ENCODE measurements at regions not wholly inside any gene's neighbourhood (a gene's known extent, or its start where the extent isn't known, plus 50 kb on each side); places are given as distances from the start of the nearest gene placed in this dataset.

DNA sequence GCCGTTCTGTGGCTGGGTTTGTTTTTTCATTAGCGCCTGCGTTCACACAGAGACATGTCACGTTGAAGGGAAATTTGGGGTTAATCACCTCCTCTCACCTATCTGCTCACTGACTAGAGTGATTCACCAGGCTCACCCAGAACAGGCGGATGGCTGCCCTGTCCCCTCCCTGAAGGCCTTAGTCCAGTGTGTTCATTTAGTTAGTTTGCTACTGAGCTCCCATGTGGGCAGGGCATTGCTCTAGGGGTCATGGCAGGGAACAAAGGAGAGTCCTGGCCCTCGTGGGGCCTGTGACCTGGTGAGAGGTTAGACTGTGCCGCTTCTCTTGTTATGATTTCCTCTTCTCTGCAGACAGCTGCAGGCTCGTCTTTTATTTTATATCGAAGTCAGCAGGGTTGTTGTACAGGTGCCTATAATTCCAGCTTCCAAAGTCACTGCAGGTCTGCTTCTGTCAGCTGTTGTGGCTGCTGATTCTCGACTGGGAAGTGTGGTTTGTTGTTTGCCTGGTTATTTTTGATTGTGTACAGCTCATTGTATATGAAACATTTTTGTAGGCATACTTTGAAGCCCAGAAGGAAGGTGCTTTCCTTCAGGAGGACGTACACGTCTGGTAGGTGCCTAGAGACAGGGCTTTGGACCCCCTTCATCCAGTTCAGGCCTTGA lies 73.4 kb upstream of the GSE1 start:
- DNase-seq = no peak

DNA sequence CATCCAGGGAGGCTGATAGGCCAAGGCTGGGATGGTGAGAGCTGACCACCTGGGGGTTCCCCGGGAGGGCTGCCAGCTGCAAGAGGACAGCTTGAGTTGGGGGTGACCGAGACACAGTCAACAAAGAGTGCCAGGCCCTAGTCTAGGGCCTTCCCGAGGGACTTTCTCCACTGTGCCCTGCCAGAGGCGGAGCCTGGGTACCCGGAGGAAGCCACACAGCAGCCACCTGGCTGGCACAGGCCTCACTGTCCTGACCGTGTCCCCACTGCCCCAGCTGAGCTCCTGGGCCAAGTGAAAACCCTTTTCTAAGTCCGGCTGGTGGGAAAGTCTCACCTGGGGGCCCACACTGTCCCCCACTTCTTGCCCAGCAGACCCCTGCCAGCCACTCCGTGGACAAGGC lies 71.9 kb upstream of the GSE1 start:
- no peak for DNase-seq

GRCh38 chr16:85541619-85541979 lies 71.5 kb upstream of the GSE1 start:
- no peak for DNase-seq

- peak; percentile 43 for DNase-seq
Observed at GRCh38 chr16:85541980-85542900, 70.9 kb upstream of the GSE1 start.

- DNase-seq = no peak
Observed at GRCh38 chr16:85543536-85543935, 69.6 kb upstream of the GSE1 start.

- no peak for DNase-seq
Observed at GRCh38 chr16:85544016-85544415, 69.1 kb upstream of the GSE1 start.

DNA sequence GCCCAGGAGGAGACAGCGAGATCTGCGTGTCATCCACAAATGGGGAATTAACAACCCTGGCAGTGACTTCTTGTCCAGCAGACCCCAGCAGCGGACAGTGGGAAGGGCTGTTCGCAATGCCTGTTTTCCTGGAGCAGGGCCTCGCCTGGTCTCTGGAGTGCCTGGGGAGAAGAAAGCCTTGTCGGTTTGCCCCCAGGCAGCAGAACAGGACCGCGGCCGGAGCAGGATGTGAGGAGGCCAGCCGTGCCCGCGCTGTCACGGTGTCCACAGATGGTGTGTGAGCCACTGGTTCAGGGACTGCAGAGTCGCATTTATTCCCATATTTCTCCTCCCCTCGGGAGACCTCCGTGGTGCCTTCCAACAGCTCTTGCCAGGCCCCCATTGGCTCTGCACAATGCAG lies 68.5 kb upstream of the GSE1 start:
- DNase-seq = no peak

- DNase-seq = no peak
Observed at GRCh38 chr16:85545227-85545818, 67.8 kb upstream of the GSE1 start.

DNA sequence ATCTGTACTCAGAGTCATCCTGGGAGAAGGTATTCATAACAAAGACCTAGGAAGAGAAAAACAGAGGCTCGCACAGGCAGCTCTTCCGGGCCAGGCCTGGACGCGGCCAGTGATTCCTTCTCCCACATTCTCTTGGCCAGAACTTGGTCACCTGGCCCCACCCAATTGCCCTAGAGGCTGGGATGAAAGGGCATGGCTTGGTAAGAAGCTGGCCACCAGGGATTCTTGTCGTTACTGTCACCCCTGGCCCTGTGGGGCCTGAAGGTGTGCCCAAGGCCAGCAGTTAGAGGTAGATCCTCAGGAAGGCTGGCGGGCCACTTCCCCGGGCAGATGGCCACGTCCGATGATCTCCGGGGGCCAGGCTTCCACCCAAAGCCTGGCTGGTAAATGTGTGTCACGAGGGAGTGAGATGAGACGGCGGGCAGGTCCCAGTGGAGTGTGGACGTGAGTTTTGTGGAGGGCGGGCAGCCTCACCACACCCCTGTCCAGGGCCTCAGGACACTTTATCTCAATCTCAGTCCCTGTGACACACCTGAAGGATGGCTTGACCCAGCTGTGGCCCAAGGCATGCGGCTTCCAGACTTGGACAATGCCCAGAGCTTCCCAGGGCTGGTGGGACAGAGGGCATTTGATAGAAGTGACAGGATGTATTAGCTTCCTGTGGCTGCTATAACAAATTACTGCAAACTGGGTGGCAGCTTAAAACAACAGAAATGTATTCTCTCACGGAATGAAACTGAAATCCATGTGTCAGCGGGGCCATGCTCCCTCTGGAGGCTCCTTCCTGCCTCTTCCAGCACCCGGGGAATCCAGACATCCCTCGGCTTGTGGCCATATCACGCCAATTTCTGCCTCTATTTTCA lies 66.3 kb upstream of the GSE1 start:
- DNase-seq = no peak

- no peak for DNase-seq
Observed at GRCh38 chr16:85548375-85548774, 64.7 kb upstream of the GSE1 start.

DNA sequence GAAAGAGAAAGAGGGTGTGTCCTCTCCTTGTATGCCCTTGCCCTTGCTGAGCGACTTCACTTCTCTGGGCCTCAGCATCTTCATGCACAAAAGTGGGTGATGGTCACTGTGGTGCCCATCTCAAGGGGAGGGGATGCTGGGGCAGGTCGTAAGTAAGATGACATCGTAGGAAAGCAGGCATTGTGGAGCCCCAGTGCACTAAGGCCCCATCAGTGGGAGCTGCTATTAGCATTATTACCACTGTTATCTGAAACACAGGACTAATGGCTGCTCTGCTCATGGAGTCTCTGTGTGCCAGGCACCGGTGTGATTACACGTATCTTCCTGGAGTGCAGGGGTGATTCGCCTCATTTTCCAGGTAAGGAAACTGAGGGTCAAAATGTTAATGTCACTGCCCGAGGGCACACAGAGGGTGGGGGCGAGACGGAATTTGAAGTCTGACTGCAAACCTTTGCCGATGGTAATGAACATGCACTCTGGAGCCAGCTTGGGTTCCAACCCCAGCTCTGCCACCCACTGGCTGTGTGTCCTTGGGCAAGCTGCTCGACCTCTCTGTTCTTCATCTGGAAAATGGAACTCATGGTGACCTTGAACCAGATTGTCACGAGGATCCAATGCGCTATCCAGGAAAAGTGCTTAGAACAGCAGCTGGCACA lies 63.2 kb upstream of the GSE1 start:
- no peak for DNase-seq

DNA sequence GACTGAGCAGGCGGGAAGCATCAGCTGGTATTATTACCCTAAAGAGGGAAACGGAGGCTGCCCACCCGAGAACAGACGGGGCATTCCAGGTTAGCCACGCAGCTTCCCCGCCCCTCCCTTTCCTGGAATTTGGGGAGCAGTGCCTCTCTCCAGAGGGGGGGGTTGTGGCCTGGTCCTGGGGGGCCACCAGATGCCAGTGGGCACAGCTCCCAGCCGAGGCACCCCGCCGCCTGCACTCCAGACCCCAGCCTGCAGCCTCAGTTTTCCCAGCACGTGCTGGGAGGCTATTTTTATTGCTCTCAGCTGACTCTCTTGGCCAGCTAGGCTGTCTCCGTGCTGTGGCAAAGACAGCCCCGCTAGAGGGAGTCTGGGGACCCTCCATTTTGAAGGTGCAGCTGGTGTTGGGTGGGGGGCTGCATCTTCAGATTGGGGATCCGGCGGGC lies 62.7 kb upstream of the GSE1 start:
- no peak for DNase-seq

GRCh38 chr16:85550953-85551924 lies 61.9 kb upstream of the GSE1 start:
- DNase-seq = no peak

GRCh38 chr16:85552980-85553435 lies 60.1 kb upstream of the GSE1 start:
- no peak for DNase-seq

DNA sequence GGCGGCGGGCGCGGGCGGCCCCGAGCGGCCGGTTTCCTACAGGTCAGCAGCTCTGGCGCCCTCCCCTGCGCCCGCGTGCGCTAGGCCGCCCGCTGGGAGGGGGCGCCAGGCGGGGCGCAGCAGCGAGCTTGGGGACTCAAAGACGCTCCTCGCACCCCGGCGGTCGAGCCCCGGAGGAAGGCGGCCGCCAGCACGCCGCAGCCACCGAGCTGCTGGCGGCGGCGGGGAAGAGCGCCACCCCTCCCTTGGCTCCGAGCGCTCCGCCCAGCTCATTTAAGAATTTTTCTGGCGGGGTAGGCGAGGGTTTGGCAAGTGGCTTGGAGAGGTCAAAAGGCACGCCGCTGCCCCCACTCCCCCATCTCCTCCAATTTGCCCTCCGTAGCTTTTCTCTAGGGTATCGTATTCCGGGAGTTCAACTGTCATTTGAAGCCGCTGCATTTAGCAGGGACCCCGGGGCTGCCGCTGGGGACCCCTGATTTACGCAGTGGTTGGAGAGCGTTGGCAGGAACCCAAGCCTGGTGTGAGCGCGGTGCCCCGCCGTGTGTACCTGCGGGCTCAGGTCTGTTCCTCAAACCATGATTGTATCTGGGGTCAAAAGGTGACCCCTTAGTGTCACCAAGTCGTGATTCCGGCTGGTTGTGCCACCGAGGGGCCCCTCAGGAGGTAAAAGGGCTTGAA lies 59.5 kb upstream of the GSE1 start:
- DNase-seq = peak; percentile 52

DNA sequence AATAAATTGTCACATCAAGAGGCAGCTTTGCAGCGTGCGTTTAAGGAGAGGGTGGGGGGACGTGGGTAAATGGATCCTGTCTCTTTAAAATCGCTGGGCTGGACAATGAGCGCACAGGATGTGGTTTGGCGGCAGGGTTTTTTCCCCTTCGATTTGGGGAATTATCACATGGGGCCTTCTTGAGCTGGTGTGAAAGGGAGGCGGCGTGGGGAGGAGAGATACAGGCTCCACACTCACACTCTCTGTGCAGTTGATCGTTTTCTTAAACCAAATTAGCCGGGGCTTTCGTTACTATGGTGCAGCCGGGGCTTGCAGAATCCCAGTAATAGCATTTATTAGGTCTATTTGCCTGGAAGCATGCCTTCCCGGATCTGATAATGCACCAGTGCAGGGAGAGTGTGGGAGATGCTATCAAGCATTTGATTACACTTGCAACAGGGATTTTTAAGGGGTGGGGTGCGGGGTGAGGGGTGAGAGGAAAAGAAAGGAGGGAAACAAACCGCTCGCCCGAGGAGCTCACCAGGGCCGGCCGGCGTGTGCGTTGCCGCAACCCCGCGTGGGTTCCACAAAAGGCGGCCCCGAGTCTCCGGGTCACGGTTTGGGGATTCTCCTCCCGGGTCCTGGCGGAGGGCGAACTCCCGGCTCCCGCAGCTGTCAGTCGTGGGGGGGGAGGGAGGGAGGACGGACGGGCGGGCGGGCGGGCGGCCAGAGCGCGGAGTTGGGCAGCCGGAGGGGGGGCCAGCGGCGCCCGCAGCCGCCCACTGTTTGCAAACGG lies 58.8 kb upstream of the GSE1 start:
- peak; percentile 72 for DNase-seq

GRCh38 chr16:85554889-85555718 lies 58.0 kb upstream of the GSE1 start:
- DNase-seq = peak; percentile 86

DNA sequence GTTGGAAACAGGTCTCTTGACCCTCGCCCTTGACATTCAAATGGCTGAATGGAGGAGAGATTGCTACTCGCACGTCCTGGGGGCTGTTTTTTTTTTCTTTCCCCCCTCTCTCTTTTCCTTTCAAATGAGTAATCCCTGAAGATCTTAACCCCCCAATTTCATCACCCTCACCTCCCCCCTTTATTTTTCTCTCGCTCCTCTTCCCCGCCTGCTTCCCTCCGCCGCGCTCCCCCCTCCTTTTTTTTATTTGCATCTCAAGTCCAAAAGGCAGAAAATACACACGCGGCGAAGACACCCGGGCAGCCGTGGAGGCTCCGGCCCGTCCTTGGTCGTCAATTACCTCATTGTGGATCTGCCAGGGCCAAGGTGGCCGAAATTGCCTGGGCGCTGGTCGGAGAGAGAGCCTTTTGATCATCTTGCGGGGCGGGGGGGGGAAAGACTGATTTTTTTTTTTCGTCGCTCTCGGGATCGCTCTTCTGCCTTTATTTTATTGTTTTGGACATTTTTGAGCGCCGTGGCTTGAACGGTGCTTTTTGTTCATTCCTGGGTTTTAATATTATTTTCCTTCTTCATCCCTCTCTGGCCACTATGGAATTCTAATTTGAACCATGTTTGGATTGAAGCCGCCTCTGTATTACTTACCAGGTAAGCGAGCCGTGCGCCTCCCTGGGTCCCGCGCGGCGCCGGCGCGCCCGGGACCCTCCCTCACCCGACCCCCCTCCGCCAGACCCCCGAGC lies 57.2 kb upstream of the GSE1 start:
- DNase-seq = no peak

Measured in DMS 273 treated with DMSO at 0.1 percent for 48 hours (cell line).